ENCODE measurements at regions not wholly inside any gene's neighbourhood (a gene's known extent, or its start where the extent isn't known, plus 50 kb on each side); places are given as distances from the start of the nearest gene placed in this dataset.

GRCh38 chr9:88696501-88696900, 161.5 kb downstream of the NXNL2 start:
- no peaks in the 10 kb centered on the region for H3K27me3 ChIP-seq
- H3K9me3 ChIP-seq, result peaks cover 0 to 7% (median 0%) of the 10 kb centered on the region in 3 donors
- 83 to 93% methylated on average over 2 of the region's 9 CpGs for whole genome bisulfite sequencing, 2 donors (ENCODE audit: low coverage in 1 of 2)
- H3K36me3 ChIP-seq, result no peaks in the 10 kb centered on the region
- no peak overlapping the region for H3K27ac ChIP-seq
- no peaks in the 10 kb centered on the region for H3K4me1 ChIP-seq
- TF ChIP-seq POLR2A (IDR thresholded peaks at IDR 0.05), result no peak
- no peak for TF ChIP-seq POLR2AphosphoS5 (IDR thresholded peaks at IDR 0.05)
- no peak for TF ChIP-seq EP300 (IDR thresholded peaks at IDR 0.05)
- TF ChIP-seq CTCF (IDR thresholded peaks at IDR 0.05), result no peak
- no peak overlapping the region for H3K4me3 ChIP-seq
- no peak for ATAC-seq

GRCh38 chr9:88697764-88698432, 162.9 kb downstream of the NXNL2 start:
- Histone ChIP-seq H3K36me3 (no peaks in the 10 kb centered on the region), H3K4me1 (no peaks in the 10 kb centered on the region), H3K9me3 (peaks cover 0 to 7% (median 0%) of the 10 kb centered on the region in 3 donors), H3K27me3 (no peaks in the 10 kb centered on the region), H3K4me3 (no peak overlapping the region), H3K27ac (no peak overlapping the region)
- no peak for ATAC-seq
- TF ChIP-seq POLR2AphosphoS5 (IDR thresholded peaks at IDR 0.05) (no peak), EP300 (IDR thresholded peaks at IDR 0.05) (no peak), CTCF (IDR thresholded peaks at IDR 0.05) (no peak), POLR2A (IDR thresholded peaks at IDR 0.05) (no peak)
- WGBS, 2 donors (ENCODE audit: low coverage in 1 of 2), result 74 to 80% methylated on average over 7 to 8 of the region's 8 CpGs

GRCh38 chr9:88702985-88703384, 168.0 kb downstream of the NXNL2 start:
- H3K36me3 ChIP-seq, result no peaks in the 10 kb centered on the region
- H3K9me3 ChIP-seq, result peaks cover 0 to 3% (median 0%) of the 10 kb centered on the region in 3 donors
- TF ChIP-seq CTCF (IDR thresholded peaks at IDR 0.05), result no peak
- no peak for TF ChIP-seq EP300 (IDR thresholded peaks at IDR 0.05)
- TF ChIP-seq POLR2AphosphoS5 (IDR thresholded peaks at IDR 0.05), result no peak
- TF ChIP-seq POLR2A (IDR thresholded peaks at IDR 0.05), result no peak
- no peak overlapping the region for H3K27ac ChIP-seq
- 88% methylated on average over 2 of the region's 2 CpGs; no CpG with 5 or more reads in 1 of the 2 donors for WGBS, 2 donors (ENCODE audit: low coverage in 1 of 2)
- H3K4me1 ChIP-seq, result no peaks in the 10 kb centered on the region
- H3K27me3 ChIP-seq, result no peaks in the 10 kb centered on the region
- H3K4me3 ChIP-seq, result no peak overlapping the region
- ATAC-seq, result no peak

DNA sequence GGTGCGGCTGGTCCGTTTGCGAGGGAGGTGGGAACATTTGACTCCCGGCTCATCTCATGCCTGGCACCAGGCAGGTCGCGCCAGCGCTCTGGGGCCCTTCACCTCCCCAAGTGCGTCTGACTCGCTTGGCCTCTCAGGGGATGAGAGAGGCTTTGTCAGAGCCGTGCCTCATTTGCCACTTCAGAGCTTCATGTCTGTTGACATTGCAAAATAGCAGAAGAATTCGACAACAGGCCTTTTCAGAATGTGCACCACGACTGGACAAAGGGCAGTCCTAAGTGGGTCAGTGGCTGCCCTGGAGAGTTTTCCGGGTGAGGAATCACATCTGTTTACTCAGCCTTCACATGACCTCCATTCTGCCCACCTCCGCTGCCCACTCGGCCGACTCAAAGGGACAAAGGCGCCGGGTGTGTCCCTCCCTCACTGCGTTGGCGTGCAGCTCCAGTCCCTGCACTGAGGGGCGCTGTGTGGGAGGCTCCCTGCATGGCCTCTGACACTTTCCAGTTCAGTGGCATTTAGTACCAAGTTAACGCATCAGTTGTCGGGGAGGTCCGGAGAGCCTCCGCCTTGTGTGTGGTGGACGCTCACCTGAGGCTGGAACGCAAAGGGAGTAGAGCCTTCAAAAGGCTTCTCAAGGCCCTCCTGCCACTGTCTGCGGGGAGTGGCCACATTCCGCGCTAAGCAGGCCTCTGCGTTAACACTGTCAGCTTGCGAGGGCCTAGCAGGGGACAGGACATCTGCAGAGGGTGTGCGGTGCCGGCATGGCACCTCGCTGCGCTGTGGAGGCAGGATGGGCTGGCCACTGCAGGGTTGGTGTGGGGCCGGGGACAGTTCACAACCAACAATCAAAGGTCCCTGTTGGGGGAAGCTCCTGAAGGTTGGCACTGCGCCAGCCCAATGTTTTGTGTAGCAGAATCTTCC, 171.5 kb downstream of the NXNL2 start:
- no peaks in the 10 kb centered on the region for H3K36me3 ChIP-seq
- no peak overlapping the region for H3K27ac ChIP-seq
- no peaks in the 10 kb centered on the region for H3K4me1 ChIP-seq
- no peaks in the 10 kb centered on the region for H3K9me3 ChIP-seq
- H3K27me3 ChIP-seq, result no peaks in the 10 kb centered on the region
- 82% methylated on average over 10 to 13 of the region's 38 CpGs for WGBS, 2 donors (ENCODE audit: low coverage in 1 of 2)
- ATAC-seq, result peak; percentile 28
- no peak overlapping the region for H3K4me3 ChIP-seq
- TF ChIP-seq EP300 (IDR thresholded peaks at IDR 0.05) (no peak), POLR2AphosphoS5 (IDR thresholded peaks at IDR 0.05) (no peak), CTCF (IDR thresholded peaks at IDR 0.05) (no peak), POLR2A (IDR thresholded peaks at IDR 0.05) (no peak)

Data from gastroesophageal sphincter (tissue), 4 donors.